ENCODE measurements at regions not wholly inside any gene's neighbourhood (a gene's known extent, or its start where the extent isn't known, plus 50 kb on each side); places are given as distances from the start of the nearest gene placed in this dataset.
A peak's percentile ranks its signal among the peaks of the same experiment; 100 is the strongest.

DNA sequence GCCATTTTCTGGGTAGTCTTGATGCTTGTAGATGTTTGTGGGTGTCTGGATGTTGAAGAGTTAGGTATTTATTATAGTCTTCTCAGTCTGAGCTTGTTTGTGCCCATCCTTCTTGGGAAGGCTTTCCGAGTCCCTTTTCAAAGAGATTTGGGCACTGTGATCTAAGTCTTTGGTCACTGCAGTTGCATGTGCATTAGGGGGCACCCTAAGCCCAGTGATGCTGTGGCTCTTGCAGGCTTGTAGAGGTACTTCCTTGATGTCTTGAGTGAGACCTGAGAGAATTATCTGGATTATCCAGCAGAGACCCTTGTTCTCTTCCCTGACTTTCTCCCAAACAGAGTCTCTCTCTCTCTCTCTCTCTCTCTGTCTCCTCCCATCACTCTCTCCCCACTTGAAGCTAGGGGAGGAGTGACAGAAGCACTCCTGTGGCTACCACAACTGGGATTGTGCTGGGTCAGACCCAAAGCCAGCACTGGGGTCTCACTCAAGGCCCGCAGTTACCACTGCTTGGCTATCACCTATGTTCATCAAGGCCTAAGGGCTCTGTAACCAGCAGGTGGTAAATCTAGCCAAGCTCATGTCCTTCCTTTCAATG, 68.5 kb downstream of the TMCO5A start:
- DNase-seq, result peak in 3 of 5 donors; percentile 38 to 62 (median 43)

DNA sequence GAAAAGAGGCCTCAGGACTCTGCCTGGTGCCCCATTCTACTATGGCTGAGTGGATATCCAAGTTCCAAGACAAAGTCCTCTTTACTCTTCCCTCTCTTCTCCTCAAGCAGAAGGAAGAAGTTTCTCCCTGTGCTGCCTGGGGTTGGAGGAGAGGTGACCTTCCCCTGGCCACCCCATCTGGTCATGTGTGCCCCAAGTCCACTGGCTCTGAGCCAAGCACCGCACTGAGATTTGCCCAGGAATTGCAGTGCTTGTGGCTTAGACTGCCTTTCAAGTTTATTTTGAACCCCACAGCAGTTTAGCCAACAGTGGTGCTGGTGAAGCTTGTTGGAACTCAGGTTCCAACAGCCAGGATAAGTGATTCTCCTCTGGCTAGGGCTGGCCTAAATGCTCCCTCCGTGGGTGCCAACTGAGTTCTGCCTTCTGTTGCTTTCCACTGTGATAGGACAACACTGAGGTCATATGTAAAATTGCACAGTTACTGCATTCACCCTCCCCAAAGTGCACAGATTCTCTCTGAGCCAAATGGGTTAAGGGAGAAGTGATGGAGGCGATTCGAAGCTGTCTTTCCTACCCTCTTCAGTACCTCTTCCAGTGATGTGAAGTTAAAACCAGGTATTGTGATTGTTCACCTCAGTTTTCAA, 69.9 kb downstream of the TMCO5A start:
- H3K9me3 ChIP-seq (ENCODE audit: control insufficient read depth in 2 of 3, insufficient read depth in 1 of 3, low read length in 3 of 3), result no peaks in the 10 kb centered on the region
- no peaks in the 10 kb centered on the region for H3K27me3 ChIP-seq (ENCODE audit: control insufficient read depth, insufficient read depth, low read length)
- TF ChIP-seq, protein P1, sequence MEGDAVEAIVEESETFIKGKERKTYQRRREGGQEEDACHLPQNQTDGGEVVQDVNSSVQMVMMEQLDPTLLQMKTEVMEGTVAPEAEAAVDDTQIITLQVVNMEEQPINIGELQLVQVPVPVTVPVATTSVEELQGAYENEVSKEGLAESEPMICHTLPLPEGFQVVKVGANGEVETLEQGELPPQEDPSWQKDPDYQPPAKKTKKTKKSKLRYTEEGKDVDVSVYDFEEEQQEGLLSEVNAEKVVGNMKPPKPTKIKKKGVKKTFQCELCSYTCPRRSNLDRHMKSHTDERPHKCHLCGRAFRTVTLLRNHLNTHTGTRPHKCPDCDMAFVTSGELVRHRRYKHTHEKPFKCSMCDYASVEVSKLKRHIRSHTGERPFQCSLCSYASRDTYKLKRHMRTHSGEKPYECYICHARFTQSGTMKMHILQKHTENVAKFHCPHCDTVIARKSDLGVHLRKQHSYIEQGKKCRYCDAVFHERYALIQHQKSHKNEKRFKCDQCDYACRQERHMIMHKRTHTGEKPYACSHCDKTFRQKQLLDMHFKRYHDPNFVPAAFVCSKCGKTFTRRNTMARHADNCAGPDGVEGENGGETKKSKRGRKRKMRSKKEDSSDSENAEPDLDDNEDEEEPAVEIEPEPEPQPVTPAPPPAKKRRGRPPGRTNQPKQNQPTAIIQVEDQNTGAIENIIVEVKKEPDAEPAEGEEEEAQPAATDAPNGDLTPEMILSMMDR (IDR thresholded peaks at IDR 0.05; ENCODE audit: borderline replicate concordance, extremely low read depth, insufficient read depth), result no peak
- FAIRE-seq, result no peak
- no peak overlapping the region for H3K27ac ChIP-seq (ENCODE audit: low read depth in 2 of 2, low read length in 2 of 2)
- no peak overlapping the region for H3K4me3 ChIP-seq (ENCODE audit: low read length in 3 of 3)
- DNase-seq, result no peak
- intact Hi-C loops (cut with DNase I), result loop anchor here (5.0 kb wide), 1 partner anchor 348 kb away; no protein-coding TSS in a partner anchor
- no peaks in the 10 kb centered on the region for H3K36me3 ChIP-seq (ENCODE audit: control insufficient read depth in 2 of 3, insufficient read depth in 3 of 3, low read length in 3 of 3)
- no peaks in the 10 kb centered on the region for H3K4me1 ChIP-seq (ENCODE audit: control insufficient read depth in 2 of 3, insufficient read depth in 2 of 3, low read depth in 1 of 3, low read length in 3 of 3)
- no peak overlapping the region for H3K9ac ChIP-seq (ENCODE audit: low read length in 3 of 3)

More for the DNA sequence above, 68.5 kb downstream of the TMCO5A start:
- intact Hi-C loops (cut with DNase I), result loop anchor here (5.0 kb wide), 1 partner anchor 349 kb away; no protein-coding TSS in a partner anchor
- Histone ChIP-seq H3K4me3 (ENCODE audit: low read length in 3 of 3) (no peak overlapping the region), H3K4me1 (ENCODE audit: control insufficient read depth in 2 of 3, insufficient read depth in 2 of 3, low read depth in 1 of 3, low read length in 3 of 3) (no peaks in the 10 kb centered on the region), H3K9ac (ENCODE audit: low read length in 3 of 3) (no peak overlapping the region), H3K27ac (ENCODE audit: low read depth in 2 of 2, low read length in 2 of 2) (no peak overlapping the region), H3K27me3 (ENCODE audit: control insufficient read depth, insufficient read depth, low read length) (no peaks in the 10 kb centered on the region), H3K9me3 (ENCODE audit: control insufficient read depth in 2 of 3, insufficient read depth in 1 of 3, low read length in 3 of 3) (no peaks in the 10 kb centered on the region), H3K36me3 (ENCODE audit: control insufficient read depth in 2 of 3, insufficient read depth in 3 of 3, low read length in 3 of 3) (no peaks in the 10 kb centered on the region)
- TF ChIP-seq, protein P1 (IDR thresholded peaks at IDR 0.05; ENCODE audit: borderline replicate concordance, extremely low read depth, insufficient read depth), result peak; percentile 80
- peak; percentile 32 for FAIRE-seq

DNA sequence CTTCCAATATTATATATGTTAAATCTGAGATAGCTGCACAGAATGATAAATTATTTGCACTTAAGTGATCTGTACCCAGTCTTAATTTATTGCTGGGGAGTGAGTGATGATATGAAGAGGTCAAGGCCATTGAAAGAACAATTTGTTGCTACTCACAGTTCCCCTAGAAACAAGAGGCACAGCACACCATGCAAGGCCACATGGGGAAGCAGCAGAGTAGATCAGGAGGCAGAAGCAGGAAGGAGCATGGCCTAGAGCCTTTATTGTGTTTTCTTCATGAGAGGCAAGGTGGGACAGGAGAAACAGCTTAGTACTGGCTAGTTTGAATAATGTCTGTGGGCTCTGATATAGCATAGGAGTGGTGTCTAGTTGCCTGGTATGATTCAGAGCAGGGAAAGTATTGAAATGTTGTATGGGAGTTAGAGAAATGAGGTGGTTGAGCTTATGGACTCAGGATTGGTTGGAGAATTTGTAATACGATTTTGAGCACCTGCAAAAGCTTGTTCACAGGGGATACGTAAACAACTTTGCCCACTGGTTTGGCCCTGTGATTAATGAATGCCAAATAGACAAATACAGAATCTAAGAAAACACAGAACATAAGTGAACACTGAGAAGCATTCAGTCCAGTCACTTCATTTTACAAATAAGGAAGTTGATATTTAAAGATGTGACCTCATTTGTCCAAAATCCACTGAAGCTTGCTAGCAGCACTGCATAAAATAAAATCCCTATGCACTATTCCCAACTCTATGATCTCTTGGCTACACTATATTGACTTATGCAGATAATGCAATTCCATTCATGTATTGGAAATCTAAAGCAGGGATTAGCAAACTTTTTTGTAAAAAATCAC, 71.7 kb downstream of the TMCO5A start:
- Histone ChIP-seq H3K27ac (ENCODE audit: low read depth in 2 of 2, low read length in 2 of 2) (no peak overlapping the region), H3K4me3 (ENCODE audit: low read length in 3 of 3) (no peak overlapping the region), H3K27me3 (ENCODE audit: control insufficient read depth, insufficient read depth, low read length) (no peaks in the 10 kb centered on the region), H3K4me1 (ENCODE audit: control insufficient read depth in 2 of 3, insufficient read depth in 2 of 3, low read depth in 1 of 3, low read length in 3 of 3) (no peaks in the 10 kb centered on the region), H3K9me3 (ENCODE audit: control insufficient read depth in 2 of 3, insufficient read depth in 1 of 3, low read length in 3 of 3) (no peaks in the 10 kb centered on the region), H3K9ac (ENCODE audit: low read length in 3 of 3) (no peak overlapping the region), H3K36me3 (ENCODE audit: control insufficient read depth in 2 of 3, insufficient read depth in 3 of 3, low read length in 3 of 3) (no peaks in the 10 kb centered on the region)
- FAIRE-seq, result no peak
- TF ChIP-seq, protein P1 (IDR thresholded peaks at IDR 0.05; ENCODE audit: borderline replicate concordance, extremely low read depth, insufficient read depth), result no peak
- intact Hi-C loops (cut with DNase I), result no loop called here
- DNase-seq, result peak in 2 of 5 donors; percentile 15 to 40
